ENCODE measurements at regions not wholly inside any gene's neighbourhood (a gene's known extent, or its start where the extent isn't known, plus 50 kb on each side); places are given as distances from the start of the nearest gene placed in this dataset.
"Not testable (repeated sequence)": the region's sequence is repeated elsewhere in the genome, so short reads cannot be mapped to it uniquely, and the experiment has no call there.

- DNase-seq, result peak; percentile 4
These were observed 277.3 kb upstream of the KLF3 start for GRCh38 chr4:38386654-38387188.

- peak; percentile 14 for DNase-seq
These were observed 276.7 kb upstream of the KLF3 start for GRCh38 chr4:38387348-38387747.

GRCh38 chr4:38387819-38388218 lies 276.2 kb upstream of the KLF3 start:
- DNase-seq, result no peak

GRCh38 chr4:38388907-38389306 lies 275.1 kb upstream of the KLF3 start:
- not testable (repeated sequence) for DNase-seq

- DNase-seq, result no peak
These were observed 272.9 kb upstream of the KLF3 start for GRCh38 chr4:38390969-38391545.

GRCh38 chr4:38392223-38392855 lies 271.7 kb upstream of the KLF3 start:
- DNase-seq, result no peak

GRCh38 chr4:38396091-38396490 lies 267.9 kb upstream of the KLF3 start:
- no peak for DNase-seq

GRCh38 chr4:38396845-38397547 lies 267.0 kb upstream of the KLF3 start:
- no peak for DNase-seq

- DNase-seq, result no peak
These were observed 263.1 kb upstream of the KLF3 start for GRCh38 chr4:38400946-38401345.

GRCh38 chr4:38406243-38406642 lies 257.8 kb upstream of the KLF3 start:
- DNase-seq, result no peak

GRCh38 chr4:38409852-38410251 lies 254.1 kb upstream of the KLF3 start:
- DNase-seq, result no peak

- DNase-seq, result no peak
These were observed 252.9 kb upstream of the KLF3 start for GRCh38 chr4:38411092-38411491.

- no peak for DNase-seq
These were observed 251.9 kb upstream of the KLF3 start for GRCh38 chr4:38411981-38412536.

- DNase-seq, result no peak
These were observed 250.3 kb upstream of the KLF3 start for GRCh38 chr4:38413524-38414341.

- DNase-seq, result no peak
These were observed 249.6 kb upstream of the KLF3 start for GRCh38 chr4:38414410-38414809.

GRCh38 chr4:38415682-38416081 lies 248.3 kb upstream of the KLF3 start:
- no peak for DNase-seq

GRCh38 chr4:38416450-38417014 lies 247.5 kb upstream of the KLF3 start:
- DNase-seq, result no peak

GRCh38 chr4:38420254-38420653 lies 243.7 kb upstream of the KLF3 start:
- DNase-seq, result not testable (repeated sequence)

GRCh38 chr4:38422850-38423249 lies 241.1 kb upstream of the KLF3 start:
- no peak for DNase-seq

- DNase-seq, result no peak
These were observed 239.7 kb upstream of the KLF3 start for GRCh38 chr4:38424151-38424871.

- DNase-seq, result no peak
These were observed 237.5 kb upstream of the KLF3 start for GRCh38 chr4:38426532-38426931.

- no peak for DNase-seq
These were observed 233.2 kb upstream of the KLF3 start for GRCh38 chr4:38430841-38431240.
